ENCODE measurements at regions not wholly inside any gene's neighbourhood (a gene's known extent, or its start where the extent isn't known, plus 50 kb on each side); places are given as distances from the start of the nearest gene placed in this dataset.
A peak's percentile ranks its signal among the peaks of the same experiment; 100 is the strongest.

DNA sequence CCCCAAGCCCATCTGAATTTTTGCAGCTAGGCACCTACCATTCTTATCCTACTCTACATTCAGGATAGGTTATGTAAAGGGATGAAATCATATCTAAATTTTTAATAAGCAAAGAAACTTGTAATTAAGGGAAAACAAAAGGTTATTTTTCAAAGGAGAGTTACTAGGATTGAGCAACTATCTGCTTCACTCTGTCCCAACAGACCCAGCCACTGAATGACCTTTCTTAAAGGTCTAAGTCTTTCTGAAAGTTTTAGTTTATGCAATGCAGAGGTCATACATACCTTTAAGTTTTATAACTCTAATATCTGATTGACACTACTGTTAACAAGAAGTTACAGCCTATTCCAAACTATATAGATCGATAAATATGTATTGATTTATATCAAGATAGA is 209.2 kb upstream of the CTNNB1 start:
- H3K27ac ChIP-seq: no peak overlapping the region
- no peak for DNase-seq (ENCODE audit: low spot score)
- TF ChIP-seq, protein P1, sequence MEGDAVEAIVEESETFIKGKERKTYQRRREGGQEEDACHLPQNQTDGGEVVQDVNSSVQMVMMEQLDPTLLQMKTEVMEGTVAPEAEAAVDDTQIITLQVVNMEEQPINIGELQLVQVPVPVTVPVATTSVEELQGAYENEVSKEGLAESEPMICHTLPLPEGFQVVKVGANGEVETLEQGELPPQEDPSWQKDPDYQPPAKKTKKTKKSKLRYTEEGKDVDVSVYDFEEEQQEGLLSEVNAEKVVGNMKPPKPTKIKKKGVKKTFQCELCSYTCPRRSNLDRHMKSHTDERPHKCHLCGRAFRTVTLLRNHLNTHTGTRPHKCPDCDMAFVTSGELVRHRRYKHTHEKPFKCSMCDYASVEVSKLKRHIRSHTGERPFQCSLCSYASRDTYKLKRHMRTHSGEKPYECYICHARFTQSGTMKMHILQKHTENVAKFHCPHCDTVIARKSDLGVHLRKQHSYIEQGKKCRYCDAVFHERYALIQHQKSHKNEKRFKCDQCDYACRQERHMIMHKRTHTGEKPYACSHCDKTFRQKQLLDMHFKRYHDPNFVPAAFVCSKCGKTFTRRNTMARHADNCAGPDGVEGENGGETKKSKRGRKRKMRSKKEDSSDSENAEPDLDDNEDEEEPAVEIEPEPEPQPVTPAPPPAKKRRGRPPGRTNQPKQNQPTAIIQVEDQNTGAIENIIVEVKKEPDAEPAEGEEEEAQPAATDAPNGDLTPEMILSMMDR (conservative IDR thresholded peaks at IDR 0.05; ENCODE audit: low read depth): no peak
- ChIA-PET POLR2A (ENCODE audit: low non-redundant PET) (no interaction called here), CTCF (interaction anchor here (0.6 to 0.7 kb wide), 3 partner anchors 20 to 1650 kb away, joined by 3 read pairs; no protein-coding TSS in a partner anchor)

DNA sequence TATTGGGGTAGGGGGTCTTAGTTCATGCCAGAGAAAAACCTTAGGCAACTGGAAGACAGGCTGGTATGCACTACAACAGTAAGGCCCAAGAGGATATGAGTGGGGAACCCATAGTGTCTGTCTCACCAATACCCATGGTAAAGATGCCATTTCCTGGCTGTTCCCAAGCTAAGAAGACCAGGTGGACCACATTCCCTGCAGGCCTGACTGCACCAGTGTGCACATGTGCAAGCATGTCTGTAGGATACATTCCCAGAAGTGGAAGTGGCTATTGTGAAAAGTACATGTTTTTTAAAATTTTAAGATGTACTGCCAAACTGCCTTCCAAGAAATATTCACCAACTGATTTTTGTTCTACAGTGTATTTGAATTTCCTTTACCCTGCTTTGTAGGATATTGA is 207.3 kb upstream of the CTNNB1 start:
- DNase-seq (ENCODE audit: low spot score): peak; percentile 36
- H3K27ac ChIP-seq: no peak overlapping the region; the same call in 1 of the 2 replicates
- ChIA-PET POLR2A (ENCODE audit: low non-redundant PET) (no interaction called here), CTCF (interaction anchor here (0.6 kb wide), 1 partner anchor 905 kb away, joined by 3 read pairs; no protein-coding TSS in a partner anchor)
- TF ChIP-seq, protein P1 (conservative IDR thresholded peaks at IDR 0.05; ENCODE audit: low read depth): no peak

DNA sequence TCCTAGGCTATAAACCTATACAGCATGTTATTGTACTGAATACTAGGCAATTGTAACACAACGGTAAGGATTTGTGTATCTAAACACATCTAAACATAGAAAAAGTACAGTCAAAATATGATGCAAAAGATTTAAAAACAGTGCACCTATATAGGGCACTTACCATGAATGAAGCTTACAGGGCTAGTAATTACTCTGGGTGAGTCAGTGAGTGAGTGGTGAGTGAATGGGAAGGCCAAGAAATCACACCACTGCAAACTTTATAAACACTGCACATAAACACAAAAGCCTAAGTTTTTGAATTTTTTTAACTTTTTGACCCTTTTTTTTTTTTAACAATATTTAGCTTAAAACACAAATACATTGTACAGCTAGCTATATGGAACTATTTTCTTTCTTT is 204.7 kb upstream of the CTNNB1 start:
- H3K27ac ChIP-seq: no peak overlapping the region
- DNase-seq (ENCODE audit: low spot score): no peak
- TF ChIP-seq, protein P1 (conservative IDR thresholded peaks at IDR 0.05; ENCODE audit: low read depth): no peak
- ChIA-PET POLR2A (ENCODE audit: low non-redundant PET) (no interaction called here), CTCF (no interaction called here)

DNA sequence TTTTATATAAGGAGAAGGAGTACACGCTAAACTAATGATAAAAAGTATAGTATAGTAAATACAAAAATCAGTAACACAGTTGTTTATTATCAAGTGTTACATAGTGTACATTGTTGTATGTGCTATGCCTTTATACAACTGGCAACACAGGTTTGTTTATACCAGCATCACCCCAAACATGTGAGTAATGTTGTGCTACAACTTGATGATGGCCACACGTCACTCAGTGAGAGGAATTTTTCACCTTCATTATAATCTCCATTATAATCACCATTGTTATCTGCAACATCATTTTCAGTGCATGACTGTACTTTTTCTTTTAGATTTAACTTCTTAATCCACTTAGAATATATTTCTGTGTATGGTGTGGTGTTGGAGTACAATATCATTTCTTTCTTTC is 204.0 kb upstream of the CTNNB1 start:
- POLR2A ChIA-PET (ENCODE audit: low non-redundant PET): no interaction called here
- DNase-seq (ENCODE audit: low spot score): no peak
- TF ChIP-seq, protein P1 (conservative IDR thresholded peaks at IDR 0.05; ENCODE audit: low read depth): no peak
- CTCF ChIA-PET: interaction anchor here (0.9 kb wide), 1 partner anchor 268 kb away, joined by 3 read pairs; no protein-coding TSS in a partner anchor
- H3K27ac ChIP-seq: no peak overlapping the region

- no peak overlapping the region for H3K27ac ChIP-seq
- ChIA-PET POLR2A (ENCODE audit: low non-redundant PET) (no interaction called here), CTCF (interaction anchor here (0.9 kb wide), 1 partner anchor 267 kb away, joined by 3 read pairs; no protein-coding TSS in a partner anchor)
- TF ChIP-seq, protein P1 (conservative IDR thresholded peaks at IDR 0.05; ENCODE audit: low read depth): no peak
- DNase-seq (ENCODE audit: low spot score): no peak
Measured at GRCh38 chr3:40996382-40996781, 202.9 kb upstream of the CTNNB1 start.

DNA sequence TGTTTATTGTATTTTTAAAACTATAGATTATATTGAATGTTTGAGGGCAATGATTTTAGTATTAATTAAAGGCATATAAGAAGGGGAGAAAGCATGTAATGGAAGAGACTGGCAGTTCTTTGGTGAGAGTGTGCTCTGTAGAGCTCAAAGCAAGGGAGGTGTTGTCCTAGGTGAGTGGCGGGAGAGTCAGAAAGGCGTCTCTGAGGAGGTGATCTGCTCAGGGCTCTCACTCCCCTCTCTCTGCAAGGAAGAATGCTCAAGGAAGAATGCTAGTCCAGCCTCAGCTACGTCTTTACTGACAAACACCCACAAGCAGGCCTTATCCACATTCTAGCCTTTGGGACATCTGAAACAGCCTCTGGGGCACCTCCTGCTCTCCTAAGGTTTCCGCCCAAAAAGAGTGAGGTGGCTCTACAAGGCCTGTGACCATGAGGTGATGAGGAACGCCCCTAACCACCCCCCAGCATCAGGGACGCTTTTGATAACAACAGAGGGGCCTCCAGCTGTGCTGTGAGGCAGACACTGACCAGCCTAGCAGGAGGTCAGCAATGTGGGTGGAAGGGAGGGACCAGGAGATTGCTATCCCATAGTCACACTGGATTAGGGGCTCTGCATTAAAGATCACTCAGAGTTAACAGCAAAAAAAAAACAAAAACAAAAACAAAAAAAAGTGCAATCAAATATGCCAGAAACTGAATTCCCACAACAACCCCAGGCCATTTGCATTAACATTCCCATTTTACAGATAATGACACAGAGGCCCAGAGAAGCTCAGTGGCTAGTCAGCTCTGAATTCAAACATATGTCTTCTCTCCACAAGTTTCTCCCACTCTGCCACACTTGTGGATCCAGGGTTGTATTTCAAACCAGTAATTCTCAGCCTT is 202.2 kb upstream of the CTNNB1 start:
- H3K27ac ChIP-seq: no peak overlapping the region
- POLR2A ChIA-PET (ENCODE audit: low non-redundant PET): no interaction called here
- TF ChIP-seq, protein P1 (conservative IDR thresholded peaks at IDR 0.05; ENCODE audit: low read depth): no peak
- no peak for DNase-seq (ENCODE audit: low spot score)
- CTCF ChIA-PET: no interaction called here
